ENCODE measurements at regions not wholly inside any gene's neighbourhood (a gene's known extent, or its start where the extent isn't known, plus 50 kb on each side); places are given as distances from the start of the nearest gene placed in this dataset.

- Histone ChIP-seq H3K79me2 (ENCODE audit: control insufficient read depth, insufficient read depth, low read length) (no peaks in the 10 kb centered on the region), H2AFZ (ENCODE audit: insufficient read depth, low read depth, low read length, poor library complexity, severe bottlenecking) (no peak overlapping the region), H3K4me1 (ENCODE audit: control insufficient read depth in 2 of 2, insufficient read depth in 2 of 2, low read length in 2 of 2) (no peaks in the 10 kb centered on the region), H3K4me2 (replicated peaks; ENCODE audit: low read depth, low read length, poor library complexity, severe bottlenecking) (no peak overlapping the region), H3K9me3 (ENCODE audit: control extremely low read depth in 1 of 3, control insufficient read depth in 2 of 3, insufficient read depth in 1 of 3, low read length in 2 of 3) (peaks cover 0 to 13% (median 0%) of the 10 kb centered on the region in 3 donors), H4K20me1 (ENCODE audit: control insufficient read depth, insufficient read depth, low read length, poor library complexity, severe bottlenecking) (no peaks in the 10 kb centered on the region), H3K9ac (ENCODE audit: low read length) (no peak overlapping the region), H3K27ac (ENCODE audit: low read length in 2 of 2) (no peak overlapping the region), H3K4me3 (ENCODE audit: control extremely low read depth in 1 of 5, extremely low read depth in 1 of 5, insufficient read depth in 1 of 5, low read depth in 2 of 5, low read length in 4 of 5) (no peak overlapping the region), H3K27me3 (replicated peaks in 1 of 4; ENCODE audit: control extremely low read depth in 1 of 4, control insufficient read depth in 3 of 4, insufficient read depth in 4 of 4, low read length in 3 of 4) (peaks cover 0 to 10% (median 0%) of the 10 kb centered on the region in 4 experiments), H3K36me3 (replicated peaks in 1 of 2; ENCODE audit: control extremely low read depth in 1 of 2, control insufficient read depth in 1 of 2, extremely low read depth in 1 of 2, insufficient read depth in 2 of 2, low read length in 1 of 2) (no peaks in the 10 kb centered on the region)
- Mint-ChIP-seq H3K27me3 (peaks cover 22% of the 10 kb centered on the region), H3K27ac (no peak overlapping the region), H3K4me3 (no peak overlapping the region), H3K9me3 (ENCODE audit: insufficient read depth) (peaks cover 4% of the 10 kb centered on the region), H3K4me1 (no peaks in the 10 kb centered on the region)
- POLR2A ChIA-PET, result no interaction called here
- CTCF ChIA-PET, result no interaction called here
- TF ChIP-seq CTCF (IDR thresholded peaks at IDR 0.05) (no peak), EZH2 (IDR thresholded peaks at IDR 0.05; ENCODE audit: borderline replicate concordance, insufficient read depth, low read depth, low read length, poor library complexity, severe bottlenecking) (no peak)
- WGBS (ENCODE audit: insufficient coverage), result 67% methylated on average over 42 of the region's 45 CpGs
- intact Hi-C loops (cut with micrococcal nuclease), result no loop called here
- DNase-seq (no peak), ATAC-seq (ENCODE audit: low read depth) (no peak)
Measured at GRCh38 chr9:93810028-93810971, 144.9 kb downstream of the BARX1 start.

Measured in B cell (primary cell).